SKM-1 (cell line): ENCODE measurements at regions not wholly inside any gene's neighbourhood (a gene's known extent, or its start where the extent isn't known, plus 50 kb on each side); places are given as distances from the start of the nearest gene placed in this dataset.
A peak's percentile ranks its signal among the peaks of the same experiment; 100 is the strongest.
"Not testable (repeated sequence)": the region's sequence is repeated elsewhere in the genome, so short reads cannot be mapped to it uniquely, and the experiment has no call there.

ENCODE experiments used
- DNase-seq: peaks from one replicate; lab custom pipeline; 2025; ENCODE audit not compliant: unreplicated experiment; lab: John Stamatoyannopoulos, UW

- no peak for DNase-seq
These were observed 55.5 kb downstream of the PRR15 start for GRCh38 chr7:29619111-29619510.

GRCh38 chr7:29619848-29620555 lies 56.4 kb downstream of the PRR15 start:
- DNase-seq = no peak

GRCh38 chr7:29620556-29620930 lies 56.9 kb downstream of the PRR15 start:
- no peak for DNase-seq

- no peak for DNase-seq
These were observed 59.0 kb downstream of the PRR15 start for GRCh38 chr7:29622335-29623265.

GRCh38 chr7:29623973-29624372 lies 60.3 kb downstream of the PRR15 start:
- no peak for DNase-seq

- DNase-seq = no peak
These were observed 63.1 kb downstream of the PRR15 start for GRCh38 chr7:29626730-29627129.

- DNase-seq = no peak
These were observed 64.0 kb downstream of the PRR15 start for GRCh38 chr7:29627631-29628030.

- DNase-seq = no peak
These were observed 65.9 kb downstream of the PRR15 start for GRCh38 chr7:29629507-29629906.

- peak; percentile 55 for DNase-seq
These were observed 71.7 kb downstream of the PRR15 start for GRCh38 chr7:29635067-29636008.

- DNase-seq = no peak
These were observed 72.3 kb downstream of the PRR15 start for GRCh38 chr7:29636009-29636351.

- no peak for DNase-seq
These were observed 73.7 kb downstream of the PRR15 start for GRCh38 chr7:29637374-29637773.

- DNase-seq = not testable (repeated sequence)
These were observed 75.2 kb downstream of the PRR15 start for GRCh38 chr7:29638841-29639240.

GRCh38 chr7:29639386-29639785 lies 75.8 kb downstream of the PRR15 start:
- DNase-seq = no peak

GRCh38 chr7:29639886-29640595 lies 76.4 kb downstream of the PRR15 start:
- DNase-seq = no peak

GRCh38 chr7:29641651-29642050 lies 78.0 kb downstream of the PRR15 start:
- DNase-seq = no peak

- DNase-seq = no peak
These were observed 79.0 kb downstream of the PRR15 start for GRCh38 chr7:29642494-29643155.

- DNase-seq = not testable (repeated sequence)
These were observed 82.5 kb downstream of the PRR15 start for GRCh38 chr7:29646116-29646515.

- no peak for DNase-seq
These were observed 83.5 kb downstream of the PRR15 start for GRCh38 chr7:29647020-29647654.

- not testable (repeated sequence) for DNase-seq
These were observed 84.1 kb downstream of the PRR15 start for GRCh38 chr7:29647691-29648210.
